Activated B cell treated with CpG ODN at 0.5 μM for 24 hours (primary cell): ENCODE measurements at regions not wholly inside any gene's neighbourhood (a gene's known extent, or its start where the extent isn't known, plus 50 kb on each side); places are given as distances from the start of the nearest gene placed in this dataset.

Source experiments
- ATAC-seq: fragments of 200-7000 bp; cut with Tn5 transposase; one replicate; pipeline ENCODE4 v1.10.0; 2021; ENCODE audit warnings: low read depth, mild to moderate bottlenecking, moderate library complexity
- CTCF ChIA-PET: fragments of 350-600 bp; sonication (Branson Sonifier 250); formaldehyde crosslinking; loops from one replicate; lab custom pipeline; 2021; ENCODE audit warnings: antibody characterized with exemption; lab: Charles Lee
- POLR2A ChIA-PET: fragments of 350-600 bp; sonication (Branson Sonifier 250); formaldehyde crosslinking; loops from one replicate; lab custom pipeline; 2021; ENCODE audit warnings: antibody characterized with exemption; lab: Charles Lee
- DNase-seq: peaks from one replicate; pipeline ENCODE4 v3.0.0; 2022
- H3K27ac Mint-ChIP-seq: one replicate; pipeline ENCODE4 v1.8.0; 2020; ENCODE audit warnings: mixed read lengths
- H3K27me3 Mint-ChIP-seq: one replicate; pipeline ENCODE4 v1.8.0; 2021; ENCODE audit warnings: mixed read lengths
- H3K36me3 Mint-ChIP-seq: one replicate; pipeline ENCODE4 v1.8.0; 2021; ENCODE audit warnings: low read depth, mixed read lengths
- H3K4me1 Mint-ChIP-seq: one replicate; pipeline ENCODE4 v1.8.0; 2021; ENCODE audit warnings: mixed read lengths
- H3K4me3 Mint-ChIP-seq: one replicate; pipeline ENCODE4 v1.8.0; 2020; ENCODE audit warnings: mild to moderate bottlenecking, mixed read lengths
- H3K9me3 Mint-ChIP-seq: one replicate; pipeline ENCODE4 v1.8.0; 2020; ENCODE audit warnings: mixed read lengths
- CTCF ChIP-seq: fragments of 200-600 bp; IDR thresholded peaks from one replicate; pipeline ENCODE4 v1.8.0; 2022; ENCODE audit warnings: antibody characterized with exemption, mild to moderate bottlenecking
- intact Hi-C: fragments of 100-400 bp; cut with micrococcal nuclease; formaldehyde crosslinking; loops from one replicate; pipeline ENCODE4 v1.15.1; 2024

DNA sequence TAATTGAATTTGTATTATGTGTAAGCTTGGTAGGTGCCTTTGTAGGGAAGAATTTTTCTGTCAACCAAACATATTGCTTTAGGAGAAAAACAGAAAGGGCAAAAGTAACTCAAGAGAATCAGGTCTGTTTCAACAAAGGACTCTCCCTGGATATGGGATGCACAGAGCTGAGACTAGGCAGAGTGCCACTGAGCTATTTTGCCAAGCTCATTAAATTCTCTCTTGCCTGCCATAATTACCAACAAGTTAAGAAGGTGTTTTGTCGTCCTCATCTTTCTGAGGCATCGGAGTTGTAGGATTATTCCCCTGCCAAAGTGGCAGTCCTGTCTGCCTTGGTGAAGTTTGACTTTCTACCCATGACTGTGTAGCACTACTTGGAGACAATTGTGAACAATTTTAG, 438.9 kb upstream of the SEL1L start:
- no peak for ATAC-seq
- Mint-ChIP-seq H3K27ac (no peak overlapping the region), H3K9me3 (peaks cover 29% of the 10 kb centered on the region), H3K36me3 (no peaks in the 10 kb centered on the region), H3K4me1 (no peaks in the 10 kb centered on the region), H3K4me3 (no peak overlapping the region), H3K27me3 (no peaks in the 10 kb centered on the region)
- TF ChIP-seq CTCF = no peak
- no peak for DNase-seq
- intact Hi-C loops = no loop called here
- ChIA-PET CTCF (no interaction called here), POLR2A (no interaction called here)

GRCh38 chr14:81974543-81974942, 440.9 kb upstream of the SEL1L start:
- Mint-ChIP-seq H3K27me3 (no peaks in the 10 kb centered on the region), H3K9me3 (peaks cover 17% of the 10 kb centered on the region), H3K4me1 (no peaks in the 10 kb centered on the region), H3K27ac (no peak overlapping the region), H3K36me3 (no peaks in the 10 kb centered on the region), H3K4me3 (no peak overlapping the region)
- POLR2A ChIA-PET = no interaction called here
- TF ChIP-seq CTCF = no peak
- intact Hi-C loops = no loop called here
- CTCF ChIA-PET = no interaction called here
- DNase-seq (no peak), ATAC-seq (no peak)

- Mint-ChIP-seq H3K36me3 (no peaks in the 10 kb centered on the region), H3K9me3 (no peaks in the 10 kb centered on the region), H3K27ac (no peak overlapping the region), H3K27me3 (no peaks in the 10 kb centered on the region), H3K4me1 (no peaks in the 10 kb centered on the region), H3K4me3 (no peak overlapping the region)
- no peak for TF ChIP-seq CTCF
- no peak for ATAC-seq
- ChIA-PET POLR2A (no interaction called here), CTCF (no interaction called here)
- no peak for DNase-seq
- intact Hi-C loops = no loop called here
Observed at GRCh38 chr14:81980601-81981306, 447.1 kb upstream of the SEL1L start.

DNA sequence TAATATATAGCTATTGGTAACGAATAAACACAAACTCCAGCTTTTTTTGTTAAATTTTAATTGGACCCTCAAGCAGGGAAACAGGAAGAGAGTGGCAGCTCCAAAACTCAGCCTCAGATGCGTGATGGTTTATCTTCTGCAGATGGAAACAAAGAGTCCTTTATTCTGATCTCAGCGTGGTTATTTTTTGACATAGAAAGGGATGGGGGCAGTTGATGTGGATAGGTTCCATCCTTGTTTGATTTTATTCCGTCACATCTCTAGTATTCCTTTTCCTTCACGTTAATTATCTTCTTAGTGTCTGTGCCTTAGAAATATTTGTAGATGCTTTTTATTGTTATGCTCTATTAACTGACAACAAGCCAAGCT, 447.6 kb upstream of the SEL1L start:
- Mint-ChIP-seq H3K36me3 (no peaks in the 10 kb centered on the region), H3K9me3 (no peaks in the 10 kb centered on the region), H3K4me1 (no peaks in the 10 kb centered on the region), H3K4me3 (no peak overlapping the region), H3K27ac (no peak overlapping the region), H3K27me3 (no peaks in the 10 kb centered on the region)
- intact Hi-C loops = no loop called here
- no peak for TF ChIP-seq CTCF
- POLR2A ChIA-PET = no interaction called here
- ATAC-seq (no peak), DNase-seq (no peak)
- CTCF ChIA-PET = no interaction called here

GRCh38 chr14:81982046-81982445, 448.4 kb upstream of the SEL1L start:
- TF ChIP-seq CTCF = no peak
- no peaks in the 10 kb centered on the region for H3K4me1 Mint-ChIP-seq
- H3K4me3 Mint-ChIP-seq = no peak overlapping the region
- intact Hi-C loops = no loop called here
- ATAC-seq (no peak), DNase-seq (no peak)
- ChIA-PET CTCF (no interaction called here), POLR2A (no interaction called here)
- no peaks in the 10 kb centered on the region for H3K36me3 Mint-ChIP-seq
- no peaks in the 10 kb centered on the region for H3K9me3 Mint-ChIP-seq
- H3K27me3 Mint-ChIP-seq = no peaks in the 10 kb centered on the region
- H3K27ac Mint-ChIP-seq = no peak overlapping the region
